Psoas muscle (tissue), 7 donors: ENCODE measurements at regions not wholly inside any gene's neighbourhood (a gene's known extent, or its start where the extent isn't known, plus 50 kb on each side); places are given as distances from the start of the nearest gene placed in this dataset.
A peak's percentile ranks its signal among the peaks of the same experiment; 100 is the strongest.

ENCODE experiments used
- ATAC-seq, 4 donors: fragments of 200-7000 bp; cut with Tn5 transposase; one replicate each; pipeline ENCODE4 v1.9.1; 2020; ENCODE audit warnings: moderate library complexity in 3 of 4, mild to moderate bottlenecking in 2 of 4
- DNase-seq, 2 donors: peaks; one replicate each; pipeline ENCODE4 v3.0.0-alpha.2; 2020
- H3K27ac ChIP-seq: fragments of 200-600 bp; one replicate; pipeline ENCODE4 v1.8.0; 2022
- H3K27me3 ChIP-seq, 3 donors: fragments of 200-600 bp in 1 of 3; one replicate each; pipeline versions ENCODE4 v1.6.1 to v1.8.0; 2013 to 2022; ENCODE audit warnings: low read length in 2 of 3, mild to moderate bottlenecking in 2 of 3, moderate library complexity in 1 of 3; ENCODE audit not compliant: insufficient read depth in 3 of 3
- H3K36me3 ChIP-seq, 2 donors: fragments of 200-600 bp in 1 of 2; one replicate each; pipeline versions ENCODE4 v1.6.1 to v1.8.0; 2013 to 2022; ENCODE audit warnings: low read depth in 1 of 2, mild to moderate bottlenecking in 1 of 2, moderate library complexity in 1 of 2; ENCODE audit not compliant: insufficient read depth in 1 of 2
- H3K4me1 ChIP-seq: fragments of 200-600 bp; one replicate; pipeline ENCODE4 v1.8.0; 2022
- H3K4me3 ChIP-seq: fragments of 200-600 bp; one replicate; pipeline ENCODE4 v1.8.0; 2022; ENCODE audit warnings: mild to moderate bottlenecking
- H3K9me3 ChIP-seq: fragments of 200-600 bp; one replicate; pipeline ENCODE4 v1.8.0; 2022
- CTCF ChIP-seq: fragments of 200-600 bp; IDR thresholded peaks from one replicate; pipeline ENCODE4 v1.8.0; 2022; ENCODE audit warnings: antibody characterized with exemption
- WGBS, 3 donors: extraction: QIAGEN DNeasy Blood & Tissue Kit; methylation state at CpG; one replicate each; pipeline versions ENCODE4 v1.1.6 to v1.1.7; 2013; 5-methylcytosine and 5-hydroxymethylcytosine counted together
- intact Hi-C, 2 donors: fragments of 100-400 bp; cut with DNase I; formaldehyde crosslinking; loops; one replicate each; pipeline versions ENCODE4 v1.11.0 to v1.14.2; 2022
- donor health status: healthy with polysubstance abuse.
- donor health status: DM: no; HTN: no; CAD: no; lungs with moderate emphysema.
- donor health status: Bipolar disorder and iron deficiency.
- donor health status: healthy.
- donor health status: DM: yes; HTN: yes; CAD: no.
- donor health status: DM: no; HTN: no; CAD: no.
- donor health status: DM: yes; HTN: yes; CAD: no.

DNA sequence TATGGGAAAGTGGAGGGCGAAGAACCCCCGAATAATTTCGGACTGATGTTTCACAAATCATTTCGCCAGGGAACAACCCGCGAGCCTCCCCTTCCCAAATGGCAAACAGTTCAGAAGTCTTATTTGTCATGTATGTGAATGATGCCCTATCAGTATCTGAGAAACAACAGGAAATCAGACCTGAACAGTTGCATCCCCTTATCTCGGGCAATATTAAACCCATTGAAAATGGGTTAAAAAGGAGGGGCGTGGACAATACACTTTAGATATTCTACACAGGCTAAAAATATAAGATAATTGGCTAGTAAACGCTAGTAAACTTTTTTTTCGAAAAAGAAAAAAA is 1003.3 kb upstream of the NR2F2 start:
- no peaks in the 10 kb centered on the region for H3K9me3 ChIP-seq
- WGBS, 3 donors, result 29 to 32% (median 29%) methylated on average over 10 of the region's 10 CpGs
- no peaks in the 10 kb centered on the region for H3K36me3 ChIP-seq
- ATAC-seq (no peak), DNase-seq (no peak)
- H3K4me1 ChIP-seq, result no peaks in the 10 kb centered on the region
- H3K4me3 ChIP-seq, result peak overlapping the region; percentile 60
- TF ChIP-seq CTCF, result no peak
- H3K27me3 ChIP-seq, result peaks cover 0 to 26% (median 0%) of the 10 kb centered on the region in 3 donors
- intact Hi-C loops, result no loop called here
- H3K27ac ChIP-seq, result peak overlapping the region; percentile 72

- Histone ChIP-seq H3K36me3 (no peaks in the 10 kb centered on the region), H3K4me1 (no peaks in the 10 kb centered on the region), H3K4me3 (peak overlapping the region; percentile 60), H3K27ac (peak overlapping the region; percentile 39), H3K27me3 (peaks cover 0 to 26% (median 0%) of the 10 kb centered on the region in 3 donors), H3K9me3 (no peaks in the 10 kb centered on the region)
- ATAC-seq (no peak), DNase-seq (no peak)
- 64 to 69% (median 65%) methylated on average over 10 of the region's 10 CpGs for WGBS, 3 donors
- intact Hi-C loops, result no loop called here
- TF ChIP-seq CTCF, result no peak
Measured at GRCh38 chr15:95327661-95328060, 1002.8 kb upstream of the NR2F2 start.

DNA sequence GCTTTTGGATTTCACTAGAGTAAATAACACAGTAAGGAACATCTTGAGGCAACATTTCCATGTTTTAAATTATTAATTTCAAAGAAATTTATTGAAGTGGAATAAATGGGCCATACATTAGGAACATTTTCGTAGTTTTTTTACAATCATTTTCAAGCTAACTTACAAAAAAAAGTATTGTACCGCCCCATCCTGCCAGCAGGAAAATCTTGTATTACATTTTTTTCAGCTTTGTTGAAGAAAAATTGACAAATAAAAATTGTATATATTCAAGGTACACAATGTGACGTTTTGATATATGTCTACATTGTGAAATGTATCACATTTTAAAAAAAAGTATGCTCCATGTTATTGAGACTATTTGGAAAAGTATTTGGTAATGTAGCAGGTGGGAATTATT is 1001.9 kb upstream of the NR2F2 start:
- H3K4me3 ChIP-seq, result peak overlapping the region; percentile 0
- WGBS, 3 donors, result 82 to 93% (median 87%) methylated on average over 3 of the region's 3 CpGs
- no peaks in the 10 kb centered on the region for H3K9me3 ChIP-seq
- peaks cover 0 to 26% (median 0%) of the 10 kb centered on the region in 3 donors for H3K27me3 ChIP-seq
- intact Hi-C loops, result no loop called here
- DNase-seq (no peak), ATAC-seq (no peak)
- no peak overlapping the region for H3K27ac ChIP-seq
- TF ChIP-seq CTCF, result no peak
- H3K36me3 ChIP-seq, result no peaks in the 10 kb centered on the region
- H3K4me1 ChIP-seq, result no peaks in the 10 kb centered on the region

DNA sequence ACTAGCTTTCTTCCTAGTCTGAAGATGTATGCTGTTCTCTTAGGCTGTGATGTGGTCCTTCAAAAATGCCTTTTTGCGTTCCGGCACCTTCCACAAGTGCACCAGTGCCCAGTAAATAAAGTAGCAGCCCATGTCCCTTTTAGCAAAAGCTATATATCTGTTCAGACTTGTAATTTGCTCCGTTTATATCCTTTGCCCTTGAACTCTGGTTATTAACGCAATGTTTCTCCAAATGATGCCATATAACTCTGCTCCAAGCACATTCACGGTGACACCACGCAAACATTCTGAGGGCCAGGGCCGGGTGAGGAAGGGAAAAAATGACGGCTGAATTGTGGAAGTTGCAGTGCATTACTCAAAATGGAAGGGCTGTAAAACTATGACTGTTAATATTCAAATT is 1001.1 kb upstream of the NR2F2 start:
- DNase-seq (no peak), ATAC-seq (no peak)
- no peaks in the 10 kb centered on the region for H3K4me1 ChIP-seq
- peaks cover 0 to 26% (median 0%) of the 10 kb centered on the region in 3 donors for H3K27me3 ChIP-seq
- no peaks in the 10 kb centered on the region for H3K9me3 ChIP-seq
- H3K36me3 ChIP-seq, result no peaks in the 10 kb centered on the region
- intact Hi-C loops, result no loop called here
- H3K27ac ChIP-seq, result peak overlapping the region; percentile 19
- H3K4me3 ChIP-seq, result peak overlapping the region; percentile 0
- 81 to 84% (median 83%) methylated on average over 8 of the region's 8 CpGs for WGBS, 3 donors
- no peak for TF ChIP-seq CTCF

DNA sequence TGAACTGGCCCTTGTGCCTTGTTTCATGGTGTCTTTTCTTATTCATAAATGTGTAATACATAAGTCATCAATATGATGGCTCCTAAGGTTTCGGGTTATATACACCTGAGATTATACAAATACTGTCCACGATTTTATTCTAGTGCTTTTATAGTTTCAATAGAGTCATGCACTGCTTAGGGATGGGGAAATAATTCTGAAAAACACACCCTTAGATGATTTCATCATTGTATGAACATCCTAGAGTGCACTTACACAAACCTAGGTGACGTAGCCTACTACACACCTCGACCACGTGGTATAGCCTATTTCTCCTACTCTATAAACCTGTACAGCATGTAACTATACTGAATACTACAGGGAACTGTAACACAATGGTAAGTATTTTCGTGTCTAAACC is 988.8 kb upstream of the NR2F2 start:
- no peaks in the 10 kb centered on the region for H3K36me3 ChIP-seq
- 90 to 94% (median 90%) methylated on average over 6 of the region's 6 CpGs for WGBS, 3 donors
- H3K4me1 ChIP-seq, result no peaks in the 10 kb centered on the region
- no peak overlapping the region for H3K27ac ChIP-seq
- no peak overlapping the region for H3K4me3 ChIP-seq
- H3K27me3 ChIP-seq, result peaks cover 0 to 6% (median 0%) of the 10 kb centered on the region in 3 donors
- ATAC-seq (no peak), DNase-seq (no peak)
- H3K9me3 ChIP-seq, result no peaks in the 10 kb centered on the region
- TF ChIP-seq CTCF, result no peak
- intact Hi-C loops, result no loop called here
